ENCODE measurements at regions not wholly inside any gene's neighbourhood (a gene's known extent, or its start where the extent isn't known, plus 50 kb on each side); places are given as distances from the start of the nearest gene placed in this dataset.

DNA sequence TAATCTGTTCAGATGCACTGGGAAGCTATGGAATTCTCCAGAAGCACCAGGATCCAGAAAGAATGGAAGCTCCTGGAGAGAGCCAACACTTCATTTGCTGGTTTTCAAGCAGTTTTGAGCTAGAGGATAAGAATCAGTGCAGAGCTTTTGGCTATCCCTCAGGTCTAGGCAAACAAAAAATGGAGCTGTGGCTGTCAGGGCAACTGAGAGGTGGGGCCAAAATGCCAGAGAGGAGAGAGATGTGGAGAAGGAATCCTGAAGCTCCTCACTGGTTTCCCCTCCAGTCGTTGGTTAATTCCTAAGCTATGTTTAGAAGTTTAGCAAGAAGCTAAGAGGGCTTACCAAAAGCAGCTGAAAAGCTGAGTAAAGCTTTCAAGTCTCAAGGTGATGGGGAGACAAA lies 294.2 kb upstream of the JARID2 start:
- Histone ChIP-seq H2BK5ac (ENCODE audit: low read depth, low read length, poor library complexity, severe bottlenecking) (no peak overlapping the region), H3K9me3 (ENCODE audit: control insufficient read depth, low read length) (no peaks in the 10 kb centered on the region), H3K4me2 (ENCODE audit: low read length, poor library complexity, severe bottlenecking) (no peak overlapping the region), H4K91ac (ENCODE audit: low read length) (no peak overlapping the region), H3K27ac (ENCODE audit: low read length, poor library complexity, severe bottlenecking) (no peak overlapping the region), H3K23ac (ENCODE audit: low read length in 2 of 2) (no peak overlapping the region), H4K8ac (ENCODE audit: low read length) (no peak overlapping the region), H2BK120ac (ENCODE audit: low read depth, low read length) (no peak overlapping the region), H3K18ac (ENCODE audit: low read depth in 1 of 2, low read length in 2 of 2) (no peak overlapping the region), H2BK15ac (ENCODE audit: low read depth, poor library complexity, severe bottlenecking) (no peak overlapping the region), H3K9ac (ENCODE audit: low read length) (no peak overlapping the region), H3K36me3 (ENCODE audit: control insufficient read depth in 1 of 2, insufficient read depth in 2 of 2, low read depth in 1 of 2, low read length in 2 of 2) (no peaks in the 10 kb centered on the region), H3K4me1 (ENCODE audit: control insufficient read depth, insufficient read depth, low read depth, low read length) (no peaks in the 10 kb centered on the region), H3K79me1 (replicated peaks; ENCODE audit: low read length, poor library complexity, severe bottlenecking) (no peaks in the 10 kb centered on the region), H2BK12ac (ENCODE audit: low read length in 2 of 2) (no peak overlapping the region), H2AFZ (ENCODE audit: low read depth, low read length) (no peak overlapping the region), H3K4me3 (ENCODE audit: insufficient read depth in 1 of 2, low read depth in 1 of 2, low read length in 2 of 2) (no peak overlapping the region), H3K14ac (ENCODE audit: low read length in 2 of 2) (no peak overlapping the region), H3K4ac (ENCODE audit: low read depth in 1 of 2, low read length in 2 of 2) (no peak overlapping the region), H2AK5ac (ENCODE audit: low read length, severe bottlenecking) (no peak overlapping the region), H3K27me3 (ENCODE audit: control insufficient read depth in 1 of 2, insufficient read depth in 1 of 2, low read length in 2 of 2) (no peaks in the 10 kb centered on the region)
- 39% methylated on average over 1 of the region's 1 CpG for WGBS
- no peak for DNase-seq

DNA sequence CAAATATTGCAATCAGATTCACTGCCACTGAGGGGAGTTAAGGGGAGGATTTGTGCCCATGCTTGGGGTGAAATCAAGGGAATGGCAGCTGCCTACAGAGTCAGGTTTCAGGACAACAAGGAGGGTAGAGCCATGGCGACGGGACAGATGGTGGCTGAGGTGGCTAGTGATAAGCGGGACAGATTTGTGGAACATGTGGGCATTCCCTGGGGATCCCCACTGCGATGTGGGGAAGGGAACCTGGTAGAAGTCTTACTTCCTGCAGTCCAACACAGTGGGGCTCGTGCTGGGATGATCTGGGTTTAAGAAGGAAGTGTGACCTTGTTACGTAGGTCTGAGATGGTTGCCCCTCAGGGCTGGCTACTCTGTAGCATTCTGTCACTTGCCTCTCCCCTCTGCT lies 292.0 kb upstream of the JARID2 start:
- 97% methylated on average over 6 of the region's 6 CpGs for WGBS
- H3K4me1 ChIP-seq (ENCODE audit: control insufficient read depth, insufficient read depth, low read depth, low read length), result no peaks in the 10 kb centered on the region
- no peak overlapping the region for H2AFZ ChIP-seq (ENCODE audit: low read depth, low read length)

GRCh38 chr6:14957355-14958059 lies 288.4 kb upstream of the JARID2 start:
- Histone ChIP-seq H2BK15ac (ENCODE audit: low read depth, poor library complexity, severe bottlenecking) (no peak overlapping the region), H4K91ac (ENCODE audit: low read length) (no peak overlapping the region), H3K4me3 (ENCODE audit: insufficient read depth in 1 of 2, low read depth in 1 of 2, low read length in 2 of 2) (no peak overlapping the region), H3K9ac (ENCODE audit: low read length) (no peak overlapping the region), H3K36me3 (ENCODE audit: control insufficient read depth in 1 of 2, insufficient read depth in 2 of 2, low read depth in 1 of 2, low read length in 2 of 2) (no peaks in the 10 kb centered on the region), H3K4ac (ENCODE audit: low read depth in 1 of 2, low read length in 2 of 2) (no peak overlapping the region), H2BK5ac (ENCODE audit: low read depth, low read length, poor library complexity, severe bottlenecking) (no peak overlapping the region), H2BK12ac (ENCODE audit: low read length in 2 of 2) (no peak overlapping the region), H3K18ac (ENCODE audit: low read depth in 1 of 2, low read length in 2 of 2) (no peak overlapping the region), H2BK120ac (ENCODE audit: low read depth, low read length) (no peak overlapping the region), H4K8ac (ENCODE audit: low read length) (no peak overlapping the region), H2AK5ac (ENCODE audit: low read length, severe bottlenecking) (no peak overlapping the region), H3K9me3 (ENCODE audit: control insufficient read depth, low read length) (no peaks in the 10 kb centered on the region), H3K27me3 (ENCODE audit: control insufficient read depth in 1 of 2, insufficient read depth in 1 of 2, low read length in 2 of 2) (no peaks in the 10 kb centered on the region), H2AFZ (ENCODE audit: low read depth, low read length) (no peak overlapping the region), H3K79me1 (replicated peaks; ENCODE audit: low read length, poor library complexity, severe bottlenecking) (no peaks in the 10 kb centered on the region), H3K14ac (ENCODE audit: low read length in 2 of 2) (no peak overlapping the region), H3K23ac (ENCODE audit: low read length in 2 of 2) (no peak overlapping the region), H3K27ac (ENCODE audit: low read length, poor library complexity, severe bottlenecking) (no peak overlapping the region), H3K4me2 (ENCODE audit: low read length, poor library complexity, severe bottlenecking) (no peak overlapping the region), H3K4me1 (ENCODE audit: control insufficient read depth, insufficient read depth, low read depth, low read length) (no peaks in the 10 kb centered on the region)
- 93% methylated on average over 5 of the region's 7 CpGs for WGBS
- DNase-seq, result no peak

More for the DNA sequence above, 292.0 kb upstream of the JARID2 start:
- Histone ChIP-seq H3K9me3 (ENCODE audit: control insufficient read depth, low read length) (no peaks in the 10 kb centered on the region), H3K18ac (ENCODE audit: low read depth in 1 of 2, low read length in 2 of 2) (no peak overlapping the region), H2BK12ac (ENCODE audit: low read length in 2 of 2) (no peak overlapping the region), H3K9ac (ENCODE audit: low read length) (no peak overlapping the region), H3K36me3 (ENCODE audit: control insufficient read depth in 1 of 2, insufficient read depth in 2 of 2, low read depth in 1 of 2, low read length in 2 of 2) (no peaks in the 10 kb centered on the region), H4K91ac (ENCODE audit: low read length) (no peak overlapping the region), H3K4ac (ENCODE audit: low read depth in 1 of 2, low read length in 2 of 2) (no peak overlapping the region), H3K23ac (ENCODE audit: low read length in 2 of 2) (no peak overlapping the region), H3K4me2 (ENCODE audit: low read length, poor library complexity, severe bottlenecking) (no peak overlapping the region), H2BK15ac (ENCODE audit: low read depth, poor library complexity, severe bottlenecking) (no peak overlapping the region), H3K27ac (ENCODE audit: low read length, poor library complexity, severe bottlenecking) (no peak overlapping the region), H3K79me1 (replicated peaks; ENCODE audit: low read length, poor library complexity, severe bottlenecking) (no peaks in the 10 kb centered on the region), H3K14ac (ENCODE audit: low read length in 2 of 2) (no peak overlapping the region), H3K27me3 (ENCODE audit: control insufficient read depth in 1 of 2, insufficient read depth in 1 of 2, low read length in 2 of 2) (no peaks in the 10 kb centered on the region), H2AK5ac (ENCODE audit: low read length, severe bottlenecking) (no peak overlapping the region), H3K4me3 (ENCODE audit: insufficient read depth in 1 of 2, low read depth in 1 of 2, low read length in 2 of 2) (no peak overlapping the region), H4K8ac (ENCODE audit: low read length) (no peak overlapping the region), H2BK5ac (ENCODE audit: low read depth, low read length, poor library complexity, severe bottlenecking) (no peak overlapping the region), H2BK120ac (ENCODE audit: low read depth, low read length) (no peak overlapping the region)
- no peak for DNase-seq

DNA sequence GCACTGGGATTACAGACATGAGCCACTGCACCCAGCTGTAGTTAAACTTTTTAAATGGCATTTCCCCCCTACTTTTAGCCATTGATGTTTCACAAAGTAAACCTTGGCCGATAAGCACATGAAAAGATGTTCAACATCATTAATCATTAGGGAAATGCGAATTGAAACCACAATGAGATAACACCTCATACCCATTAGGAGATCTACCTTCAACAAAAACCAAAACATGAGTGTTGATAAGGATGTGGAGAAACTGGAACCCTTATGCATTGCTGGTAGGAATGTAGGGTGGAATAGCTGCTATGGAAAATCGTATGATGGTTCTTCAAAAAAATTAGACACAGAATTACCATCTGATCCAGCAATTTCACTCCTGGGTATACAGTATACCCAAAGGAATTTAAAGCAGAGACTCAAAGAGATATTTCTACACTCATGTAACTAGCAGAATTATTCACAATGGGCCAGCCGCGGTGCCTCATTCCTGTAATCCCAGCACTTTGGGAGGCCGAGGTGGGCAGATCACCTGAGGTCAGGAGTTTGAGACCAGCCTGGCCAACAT lies 286.5 kb upstream of the JARID2 start:
- Histone ChIP-seq H3K4me2 (ENCODE audit: low read length, poor library complexity, severe bottlenecking) (no peak overlapping the region), H3K4ac (ENCODE audit: low read depth in 1 of 2, low read length in 2 of 2) (no peak overlapping the region), H3K4me1 (ENCODE audit: control insufficient read depth, insufficient read depth, low read depth, low read length) (no peaks in the 10 kb centered on the region), H3K36me3 (ENCODE audit: control insufficient read depth in 1 of 2, insufficient read depth in 2 of 2, low read depth in 1 of 2, low read length in 2 of 2) (no peaks in the 10 kb centered on the region), H3K27me3 (ENCODE audit: control insufficient read depth in 1 of 2, insufficient read depth in 1 of 2, low read length in 2 of 2) (no peaks in the 10 kb centered on the region), H3K4me3 (ENCODE audit: insufficient read depth in 1 of 2, low read depth in 1 of 2, low read length in 2 of 2) (no peak overlapping the region), H2BK12ac (ENCODE audit: low read length in 2 of 2) (no peak overlapping the region), H3K27ac (ENCODE audit: low read length, poor library complexity, severe bottlenecking) (no peak overlapping the region), H2BK15ac (ENCODE audit: low read depth, poor library complexity, severe bottlenecking) (no peak overlapping the region), H2AK5ac (ENCODE audit: low read length, severe bottlenecking) (no peak overlapping the region), H2BK5ac (ENCODE audit: low read depth, low read length, poor library complexity, severe bottlenecking) (no peak overlapping the region), H3K79me1 (replicated peaks; ENCODE audit: low read length, poor library complexity, severe bottlenecking) (no peaks in the 10 kb centered on the region), H3K23ac (ENCODE audit: low read length in 2 of 2) (no peak overlapping the region), H3K18ac (ENCODE audit: low read depth in 1 of 2, low read length in 2 of 2) (no peak overlapping the region), H3K14ac (ENCODE audit: low read length in 2 of 2) (no peak overlapping the region), H4K91ac (ENCODE audit: low read length) (no peak overlapping the region), H2BK120ac (ENCODE audit: low read depth, low read length) (no peak overlapping the region), H3K9ac (ENCODE audit: low read length) (no peak overlapping the region), H3K9me3 (ENCODE audit: control insufficient read depth, low read length) (no peaks in the 10 kb centered on the region), H4K8ac (ENCODE audit: low read length) (no peak overlapping the region), H2AFZ (ENCODE audit: low read depth, low read length) (no peak overlapping the region)
- DNase-seq, result no peak
- whole genome bisulfite sequencing, result 98% methylated on average over 6 of the region's 6 CpGs

All from mesenchymal stem cell (in vitro differentiated cells and primary cell).